Body of pancreas (tissue), 4 donors: ENCODE measurements at regions not wholly inside any gene's neighbourhood (a gene's known extent, or its start where the extent isn't known, plus 50 kb on each side); places are given as distances from the start of the nearest gene placed in this dataset.

ENCODE experiments used
- CTCF ChIP-seq, 7 experiments: fragments of 450-650 bp in 4 of 7; fragments of 200-600 bp in 3 of 7; sonication (generic) in 3 of 7; IDR thresholded peaks; one replicate each; pipeline ENCODE4 v1.5.1; 2016 to 2019; ENCODE audit warnings: antibody characterized with exemption in 7 of 7
- POLR2A ChIP-seq, 3 donors: fragments of 450-650 bp; IDR thresholded peaks; one replicate each; pipeline ENCODE4 v1.6.1; 2016; ENCODE audit warnings: antibody characterized with exemption in 3 of 3, mild to moderate bottlenecking in 2 of 3

DNA sequence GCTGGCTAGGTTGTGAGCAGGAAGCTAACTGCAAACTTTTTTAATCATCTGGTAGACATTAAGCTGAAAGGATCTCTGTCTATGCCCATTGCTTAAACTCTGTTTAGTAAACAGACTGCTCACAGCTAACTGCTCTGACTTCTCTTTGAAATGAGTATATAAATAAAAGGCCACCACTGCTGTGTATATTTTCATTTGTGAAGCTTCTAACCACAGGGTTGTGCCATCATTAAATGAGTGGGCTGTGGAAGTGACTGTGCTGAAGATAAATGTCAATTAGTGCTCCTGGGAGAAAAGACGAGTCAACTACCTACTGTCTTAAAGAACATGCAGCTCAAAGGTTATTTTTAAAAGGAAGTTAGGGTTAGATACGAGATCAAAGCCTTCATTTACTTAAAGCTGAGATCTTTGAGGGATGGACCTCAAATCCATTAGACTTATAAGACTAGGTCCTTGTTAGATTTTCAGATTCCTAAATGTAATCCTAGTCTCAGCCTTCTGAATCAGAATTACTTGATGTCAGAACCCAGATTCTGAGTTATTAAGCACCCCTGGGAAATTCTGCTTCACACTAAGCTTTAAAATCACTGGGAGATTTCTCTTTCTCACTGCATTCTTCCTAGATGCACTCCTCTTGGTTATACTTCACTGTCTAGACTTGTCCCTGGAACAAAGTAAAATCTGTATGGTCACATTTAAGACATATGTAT, 213.1 kb upstream of the FLRT2 start:
- no peak for TF ChIP-seq CTCF (IDR thresholded peaks at IDR 0.05)
- TF ChIP-seq POLR2A (IDR thresholded peaks at IDR 0.05), result no peak
